Glutamatergic neuron (in vitro differentiated cells): ENCODE measurements at regions not wholly inside any gene's neighbourhood (a gene's known extent, or its start where the extent isn't known, plus 50 kb on each side); places are given as distances from the start of the nearest gene placed in this dataset.

Source experiments
- DNase-seq: peaks from one replicate; pipeline ENCODE4 v3.0.0; 2022
- H3K27ac Mint-ChIP-seq: one replicate; pipeline ENCODE4 v1.8.0; 2020; ENCODE audit warnings: mild to moderate bottlenecking, mixed read lengths, inconsistent platforms; ENCODE audit not compliant: unreplicated experiment
- H3K27me3 Mint-ChIP-seq: one replicate; pipeline ENCODE4 v1.8.0; 2020; ENCODE audit warnings: mild to moderate bottlenecking, moderate library complexity, mixed read lengths, inconsistent platforms; ENCODE audit not compliant: unreplicated experiment
- H3K36me3 Mint-ChIP-seq: one replicate; pipeline ENCODE4 v1.8.0; 2020; ENCODE audit warnings: mild to moderate bottlenecking, mixed read lengths, inconsistent platforms; ENCODE audit not compliant: unreplicated experiment
- H3K4me1 Mint-ChIP-seq: one replicate; pipeline ENCODE4 v1.8.0; 2020; ENCODE audit warnings: mild to moderate bottlenecking, low read depth, mixed read lengths, inconsistent platforms; ENCODE audit not compliant: unreplicated experiment
- H3K4me3 Mint-ChIP-seq: one replicate; pipeline ENCODE4 v1.8.0; 2020; ENCODE audit warnings: mild to moderate bottlenecking, mixed read lengths, inconsistent platforms; ENCODE audit not compliant: unreplicated experiment
- H3K9me3 Mint-ChIP-seq: one replicate; pipeline ENCODE4 v1.8.0; 2020; ENCODE audit warnings: mild to moderate bottlenecking, moderate library complexity, mixed read lengths, inconsistent platforms; ENCODE audit not compliant: unreplicated experiment
- TF ChIP-seq, protein P1 (sequence below): fragments of 200-600 bp; sonication (generic); IDR thresholded peaks from one replicate; pipeline ENCODE4 v1.5.0; 2021; ENCODE audit not compliant: partially characterized antibody, unreplicated experiment

DNA sequence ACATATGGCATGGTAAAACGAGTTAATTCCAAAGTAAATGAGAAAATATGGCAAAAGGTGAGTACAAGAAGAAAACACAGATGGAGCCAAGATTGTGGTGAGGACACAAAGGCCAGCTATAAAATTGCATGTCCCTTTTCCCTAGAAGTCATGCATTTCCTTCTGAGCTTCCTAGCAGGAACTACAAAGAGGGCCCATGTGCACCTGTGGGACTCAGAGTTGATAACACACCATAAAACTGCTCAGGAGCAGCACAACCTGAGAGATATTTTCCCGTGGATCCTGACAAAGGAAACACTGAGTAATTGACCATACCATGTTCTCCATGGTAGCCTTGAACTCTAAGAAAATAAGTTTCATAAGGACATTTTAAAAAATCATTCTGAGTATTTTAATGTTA is 228.3 kb downstream of the DLEU7 start:
- no peaks in the 10 kb centered on the region for H3K9me3 Mint-ChIP-seq
- no peaks in the 10 kb centered on the region for H3K4me1 Mint-ChIP-seq
- TF ChIP-seq, protein P1, sequence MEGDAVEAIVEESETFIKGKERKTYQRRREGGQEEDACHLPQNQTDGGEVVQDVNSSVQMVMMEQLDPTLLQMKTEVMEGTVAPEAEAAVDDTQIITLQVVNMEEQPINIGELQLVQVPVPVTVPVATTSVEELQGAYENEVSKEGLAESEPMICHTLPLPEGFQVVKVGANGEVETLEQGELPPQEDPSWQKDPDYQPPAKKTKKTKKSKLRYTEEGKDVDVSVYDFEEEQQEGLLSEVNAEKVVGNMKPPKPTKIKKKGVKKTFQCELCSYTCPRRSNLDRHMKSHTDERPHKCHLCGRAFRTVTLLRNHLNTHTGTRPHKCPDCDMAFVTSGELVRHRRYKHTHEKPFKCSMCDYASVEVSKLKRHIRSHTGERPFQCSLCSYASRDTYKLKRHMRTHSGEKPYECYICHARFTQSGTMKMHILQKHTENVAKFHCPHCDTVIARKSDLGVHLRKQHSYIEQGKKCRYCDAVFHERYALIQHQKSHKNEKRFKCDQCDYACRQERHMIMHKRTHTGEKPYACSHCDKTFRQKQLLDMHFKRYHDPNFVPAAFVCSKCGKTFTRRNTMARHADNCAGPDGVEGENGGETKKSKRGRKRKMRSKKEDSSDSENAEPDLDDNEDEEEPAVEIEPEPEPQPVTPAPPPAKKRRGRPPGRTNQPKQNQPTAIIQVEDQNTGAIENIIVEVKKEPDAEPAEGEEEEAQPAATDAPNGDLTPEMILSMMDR: no peak
- DNase-seq: no peak
- H3K36me3 Mint-ChIP-seq: no peaks in the 10 kb centered on the region
- H3K27me3 Mint-ChIP-seq: no peaks in the 10 kb centered on the region
- no peak overlapping the region for H3K27ac Mint-ChIP-seq
- no peak overlapping the region for H3K4me3 Mint-ChIP-seq

DNA sequence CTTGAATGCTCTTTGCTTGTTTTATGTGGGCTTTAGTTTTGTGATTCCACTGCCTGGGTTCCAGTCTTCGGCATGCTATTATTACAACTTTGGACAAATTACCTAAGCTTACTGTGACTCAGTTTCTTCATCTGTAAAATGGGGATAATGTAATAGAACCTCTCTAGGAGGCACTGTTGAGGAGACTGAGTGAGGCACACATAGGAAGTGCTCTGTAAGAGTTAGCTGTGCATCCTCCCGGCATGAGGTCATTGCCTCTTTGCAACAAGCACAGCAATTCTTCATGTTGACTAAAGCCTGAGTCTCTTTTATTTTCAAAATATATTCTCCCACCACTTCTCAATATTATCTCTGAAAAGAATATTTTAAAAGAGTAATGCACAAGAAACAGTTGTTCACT is 227.4 kb downstream of the DLEU7 start:
- Mint-ChIP-seq H3K36me3 (no peaks in the 10 kb centered on the region), H3K27ac (no peak overlapping the region), H3K4me1 (no peaks in the 10 kb centered on the region), H3K4me3 (no peak overlapping the region), H3K27me3 (no peaks in the 10 kb centered on the region), H3K9me3 (no peaks in the 10 kb centered on the region)
- no peak for DNase-seq
- TF ChIP-seq, protein P1: no peak

DNA sequence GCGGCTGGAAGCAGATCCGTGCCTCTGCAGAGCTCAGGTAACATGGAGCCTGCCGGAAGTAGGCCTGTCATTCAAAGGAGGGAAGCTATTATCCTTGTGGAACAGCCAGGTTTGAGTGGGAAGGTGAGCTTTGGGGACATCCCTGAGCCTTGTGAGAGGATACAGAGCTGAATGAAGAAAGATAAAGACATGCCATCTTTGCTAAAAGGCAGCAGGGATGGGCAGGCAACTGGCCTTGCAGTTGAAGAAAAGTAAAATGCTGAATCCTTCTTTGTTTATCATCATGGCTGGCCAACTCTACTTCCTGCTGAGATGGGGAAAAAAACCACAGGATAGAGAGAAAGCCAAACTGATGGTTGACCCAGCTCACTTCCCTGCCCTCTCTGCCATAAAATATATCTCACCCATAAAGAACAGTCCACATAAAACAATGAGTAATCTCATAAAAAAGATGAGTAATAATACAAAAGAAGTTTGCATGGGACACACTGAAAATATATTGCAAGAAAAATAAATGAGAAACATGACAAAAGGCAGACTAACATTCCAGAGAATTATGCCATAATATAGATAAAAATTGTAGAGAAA is 226.3 kb downstream of the DLEU7 start:
- H3K4me3 Mint-ChIP-seq: no peak overlapping the region
- no peaks in the 10 kb centered on the region for H3K9me3 Mint-ChIP-seq
- no peaks in the 10 kb centered on the region for H3K36me3 Mint-ChIP-seq
- TF ChIP-seq, protein P1: no peak
- H3K27ac Mint-ChIP-seq: no peak overlapping the region
- no peak for DNase-seq
- no peaks in the 10 kb centered on the region for H3K27me3 Mint-ChIP-seq
- no peaks in the 10 kb centered on the region for H3K4me1 Mint-ChIP-seq

DNA sequence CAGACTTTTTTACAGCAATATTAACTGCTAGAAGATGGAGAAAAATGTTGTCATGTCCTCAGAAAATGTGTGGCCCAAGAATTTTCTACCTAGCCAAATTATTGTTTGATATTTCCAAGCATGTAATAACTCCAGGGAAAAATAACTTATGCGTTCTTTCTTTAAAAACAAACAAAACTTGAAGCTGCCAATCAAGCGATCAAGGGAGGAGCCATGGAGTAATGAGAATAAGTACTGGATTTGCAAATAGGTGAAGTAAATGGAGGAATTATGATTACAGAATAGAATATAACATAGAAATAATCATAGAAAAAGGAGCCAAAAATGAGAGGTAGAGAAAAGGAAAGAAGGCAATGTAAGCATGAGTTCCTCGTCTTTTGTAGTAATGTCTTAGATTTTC is 225.3 kb downstream of the DLEU7 start:
- Mint-ChIP-seq H3K36me3 (no peaks in the 10 kb centered on the region), H3K9me3 (no peaks in the 10 kb centered on the region), H3K4me1 (no peaks in the 10 kb centered on the region), H3K4me3 (no peak overlapping the region), H3K27ac (no peak overlapping the region), H3K27me3 (no peaks in the 10 kb centered on the region)
- TF ChIP-seq, protein P1: no peak
- DNase-seq: no peak

DNA sequence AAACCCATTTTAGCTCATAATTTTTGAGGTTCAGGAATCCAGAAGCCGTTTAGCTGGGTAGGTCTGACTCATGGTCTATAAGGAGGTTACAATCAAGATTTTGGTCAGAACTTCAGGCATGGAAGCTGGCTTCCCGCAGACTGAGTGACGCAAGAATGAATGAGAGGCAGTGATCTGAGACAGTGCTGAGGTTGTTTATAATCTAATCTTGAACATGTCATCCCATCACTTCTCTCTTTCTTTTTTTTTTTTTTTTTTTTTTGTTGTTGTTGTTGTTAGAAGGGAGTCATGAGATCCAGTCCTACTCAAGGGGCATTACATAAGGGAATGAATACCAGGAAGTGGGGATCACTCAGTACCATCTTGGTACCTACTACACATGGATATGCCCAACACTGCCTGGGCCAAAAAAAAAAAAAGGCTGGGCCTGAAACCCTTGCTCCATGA is 217.4 kb downstream of the DLEU7 start:
- Mint-ChIP-seq H3K27ac (no peak overlapping the region), H3K9me3 (no peaks in the 10 kb centered on the region), H3K36me3 (no peaks in the 10 kb centered on the region), H3K27me3 (no peaks in the 10 kb centered on the region), H3K4me3 (no peak overlapping the region), H3K4me1 (no peaks in the 10 kb centered on the region)
- DNase-seq: no peak
- TF ChIP-seq, protein P1: no peak
